SU-DHL-6 (cell line): ENCODE measurements at regions not wholly inside any gene's neighbourhood (a gene's known extent, or its start where the extent isn't known, plus 50 kb on each side); places are given as distances from the start of the nearest gene placed in this dataset.

ENCODE experiments used
- H2AFZ ChIP-seq: fragments of 200-600 bp; sonication (generic); 2 replicates; pipeline ENCODE4 v1.6.1; 2014; ENCODE audit warnings: low read depth, mild to moderate bottlenecking, moderate library complexity, mixed read lengths, antibody characterized with exemption, low read length; ENCODE audit not compliant: severe bottlenecking
- H3F3A ChIP-seq: fragments of 200-600 bp; shearing (Covaris generic); 2 replicates; pipeline ENCODE4 v1.6.0; 2016; ENCODE audit warnings: antibody characterized with exemption, mild to moderate bottlenecking; ENCODE audit not compliant: insufficient read depth
- H3K27ac ChIP-seq: fragments of 200-600 bp; sonication (generic); 2 replicates; pipeline ENCODE4 v1.5.1; 2016; ENCODE audit warnings: low read depth, mild to moderate bottlenecking, low read length, moderate library complexity, mixed read lengths
- H3K27me3 ChIP-seq: fragments of 200-600 bp; sonication (generic), shearing (Covaris generic); 2 replicates; pipeline ENCODE4 v1.6.0; 2014; ENCODE audit warnings: mild to moderate bottlenecking, low read length
- H3K36me3 ChIP-seq: fragments of 200-600 bp; sonication (generic); 2 replicates; pipeline ENCODE4 v1.6.1; 2014; ENCODE audit warnings: mild to moderate bottlenecking, low read length, mixed read lengths
- H3K4me2 ChIP-seq: fragments of 300-600, 200-600 bp; shearing (Covaris generic), sonication (generic); 2 replicates; pipeline ENCODE4 v1.6.0; 2014; ENCODE audit warnings: low read length, low read depth, mild to moderate bottlenecking; ENCODE audit not compliant: poor library complexity, severe bottlenecking
- H3K4me3 ChIP-seq: fragments of 200-600 bp; sonication (generic); 2 replicates; pipeline ENCODE4 v1.5.1; 2014; ENCODE audit warnings: antibody characterized with exemption, low read length, mild to moderate bottlenecking, mixed read lengths; ENCODE audit not compliant: insufficient read depth, poor library complexity, severe bottlenecking
- H3K79me2 ChIP-seq: fragments of 200-600 bp; sonication (generic); 2 replicates; pipeline ENCODE4 v1.6.1; 2014; ENCODE audit warnings: mild to moderate bottlenecking, low read length, moderate library complexity; ENCODE audit not compliant: insufficient read depth
- H3K9ac ChIP-seq: fragments of 200-600 bp; sonication (generic); 2 replicates; pipeline ENCODE4 v1.7.0; 2014; ENCODE audit warnings: mild to moderate bottlenecking, low read length
- H3K9me2 ChIP-seq: fragments of 200-600 bp; sonication (generic); replicated peaks from 2 replicates; pipeline ENCODE4 v1.6.1; 2014; ENCODE audit warnings: low read length; ENCODE audit not compliant: insufficient read depth
- H3K9me3 ChIP-seq: fragments of 200-600 bp; sonication (generic); 2 replicates; pipeline ENCODE4 v1.6.1; 2014; ENCODE audit warnings: low read length, mixed read lengths; ENCODE audit not compliant: insufficient read depth
- H4K20me1 ChIP-seq: fragments of 200-600 bp; sonication (generic); 2 replicates; pipeline ENCODE4 v1.6.1; 2014; ENCODE audit warnings: low read depth, mild to moderate bottlenecking, antibody characterized with exemption, low read length, moderate library complexity, mixed read lengths
- CTCF ChIP-seq: fragments of 200-600 bp; sonication (generic); IDR thresholded peaks from one replicate; pipeline ENCODE4 v1.5.1; 2017; ENCODE audit warnings: antibody characterized with exemption, mild to moderate bottlenecking, low read length, moderate library complexity; ENCODE audit not compliant: insufficient read depth, poor library complexity, severe bottlenecking
- EZH2phosphoT487 ChIP-seq: fragments of 200-600 bp; sonication (generic), shearing (Covaris generic); conservative IDR thresholded peaks from 2 replicates; pipeline ENCODE4 v1.6.1; 2018; ENCODE audit warnings: mild to moderate bottlenecking, antibody characterized with exemption, low read length, moderate library complexity, mixed read lengths

GRCh38 chr15:62608369-62608768, 434.2 kb upstream of the TPM1 start:
- Histone ChIP-seq H3K79me2 (no peaks in the 10 kb centered on the region), H3K27ac (no peak overlapping the region), H4K20me1 (no peaks in the 10 kb centered on the region), H3K9me3 (no peaks in the 10 kb centered on the region), H3K4me3 (no peak overlapping the region), H3K27me3 (no peaks in the 10 kb centered on the region), H2AFZ (no peak overlapping the region), H3K36me3 (no peaks in the 10 kb centered on the region), H3F3A (no peaks in the 10 kb centered on the region), H3K4me2 (no peak overlapping the region), H3K9me2 (no peaks in the 10 kb centered on the region), H3K9ac (no peak overlapping the region)
- TF ChIP-seq EZH2phosphoT487 (no peak), CTCF (no peak)

GRCh38 chr15:62610265-62610869, 432.2 kb upstream of the TPM1 start:
- Histone ChIP-seq H3K4me3 (no peak overlapping the region), H3K9me3 (no peaks in the 10 kb centered on the region), H3K27me3 (no peaks in the 10 kb centered on the region), H3K9ac (no peak overlapping the region), H3K9me2 (no peaks in the 10 kb centered on the region), H2AFZ (no peak overlapping the region), H4K20me1 (no peaks in the 10 kb centered on the region), H3K27ac (no peak overlapping the region), H3K36me3 (no peaks in the 10 kb centered on the region), H3F3A (no peaks in the 10 kb centered on the region), H3K4me2 (no peak overlapping the region), H3K79me2 (no peaks in the 10 kb centered on the region)
- no peak for TF ChIP-seq CTCF
- no peak for TF ChIP-seq EZH2phosphoT487

- Histone ChIP-seq H3K9ac (no peak overlapping the region), H3K79me2 (no peaks in the 10 kb centered on the region), H3K9me2 (no peaks in the 10 kb centered on the region), H3K4me3 (no peak overlapping the region), H3K27ac (no peak overlapping the region), H3F3A (no peaks in the 10 kb centered on the region), H2AFZ (no peak overlapping the region), H3K9me3 (no peaks in the 10 kb centered on the region), H3K27me3 (no peaks in the 10 kb centered on the region), H3K36me3 (no peaks in the 10 kb centered on the region), H4K20me1 (no peaks in the 10 kb centered on the region), H3K4me2 (no peak overlapping the region)
- TF ChIP-seq EZH2phosphoT487 (no peak), CTCF (no peak)
Measured at GRCh38 chr15:62611002-62611401, 431.5 kb upstream of the TPM1 start.
